ENCODE measurements at regions not wholly inside any gene's neighbourhood (a gene's known extent, or its start where the extent isn't known, plus 50 kb on each side); places are given as distances from the start of the nearest gene placed in this dataset.
A peak's percentile ranks its signal among the peaks of the same experiment; 100 is the strongest.
"Not testable (repeated sequence)": the region's sequence is repeated elsewhere in the genome, so short reads cannot be mapped to it uniquely, and the experiment has no call there.

DNA sequence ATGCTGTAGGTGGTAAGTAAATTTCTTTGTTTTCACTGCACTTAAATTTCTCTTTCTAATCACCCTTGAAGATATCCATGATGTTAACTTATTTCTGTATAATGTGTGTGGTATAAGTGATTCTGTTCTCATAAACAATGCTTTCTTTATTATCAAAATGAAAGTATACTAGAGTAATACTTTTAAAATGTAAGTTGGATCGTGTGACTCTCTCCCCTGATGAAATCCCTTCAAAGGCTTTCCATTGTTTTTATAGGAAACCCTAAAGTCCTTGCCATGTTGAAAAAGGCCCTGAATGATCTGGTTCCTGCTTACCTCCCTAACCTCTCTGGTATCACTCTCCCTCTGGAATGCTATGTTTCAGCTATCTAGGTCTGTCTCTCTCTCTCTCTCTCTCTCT, 191.1 kb upstream of the LHX8 start:
- no peak for DNase-seq (ENCODE audit: low spot score)

DNA sequence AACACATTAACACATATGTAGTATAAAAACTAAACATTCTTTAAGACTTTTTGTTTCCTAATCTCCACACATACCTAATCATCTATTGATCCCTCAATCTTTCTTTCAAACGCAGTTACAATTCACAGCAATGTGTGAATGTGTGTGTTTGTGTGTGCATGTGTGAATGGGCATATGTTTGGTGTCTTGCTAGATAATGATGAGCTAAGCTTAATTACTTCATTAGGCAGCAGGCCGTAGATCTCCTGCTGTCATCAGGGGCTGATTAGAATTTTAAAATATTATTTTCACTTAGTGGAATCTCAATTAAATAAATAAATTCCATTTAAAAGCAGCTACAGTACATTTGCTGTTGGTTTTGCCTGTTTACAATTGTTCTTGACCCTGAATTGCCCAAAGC, 187.8 kb upstream of the LHX8 start:
- DNase-seq (ENCODE audit: low spot score), result no peak

DNA sequence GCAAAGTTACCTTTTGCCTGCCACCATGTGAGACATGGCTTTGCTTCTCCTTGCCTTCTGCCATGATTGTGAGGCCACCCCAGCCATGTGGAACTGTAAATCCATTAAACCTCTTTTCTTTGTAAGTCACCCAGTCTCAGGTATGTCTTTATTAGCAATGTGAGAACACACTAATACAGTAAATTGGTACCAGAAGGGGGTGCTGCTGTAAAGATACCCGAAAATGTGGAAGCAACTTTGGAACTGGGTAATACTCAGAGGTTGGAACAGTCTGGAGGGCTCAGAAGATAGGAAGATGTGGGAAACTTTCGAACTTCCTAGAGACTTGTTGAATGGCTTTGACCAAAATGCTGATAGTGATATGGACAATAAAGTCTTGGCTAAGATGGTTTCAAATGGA, 184.8 kb upstream of the LHX8 start:
- DNase-seq (ENCODE audit: low spot score), result not testable (repeated sequence)

DNA sequence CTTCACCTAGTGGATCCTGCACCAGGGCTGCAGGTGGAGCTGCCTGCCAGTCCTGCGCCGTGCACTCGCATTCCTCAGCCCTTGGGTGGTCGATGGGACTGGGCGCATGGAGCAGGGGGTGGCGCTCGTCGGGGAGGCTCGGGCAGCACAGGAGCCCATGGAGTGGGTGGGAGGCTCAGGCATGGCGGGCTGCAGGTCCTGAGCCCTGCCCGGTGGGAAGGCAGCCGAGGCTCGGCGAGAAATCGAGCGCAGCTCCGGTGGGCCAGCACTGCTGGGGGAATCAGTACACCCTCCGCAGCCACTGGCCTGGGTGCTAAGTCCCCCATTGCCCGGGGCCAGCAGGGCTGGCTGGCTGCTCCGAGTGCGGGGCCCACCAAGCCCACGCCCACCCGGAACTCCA, 182.2 kb upstream of the LHX8 start:
- DNase-seq (ENCODE audit: low spot score), result not testable (repeated sequence)

DNA sequence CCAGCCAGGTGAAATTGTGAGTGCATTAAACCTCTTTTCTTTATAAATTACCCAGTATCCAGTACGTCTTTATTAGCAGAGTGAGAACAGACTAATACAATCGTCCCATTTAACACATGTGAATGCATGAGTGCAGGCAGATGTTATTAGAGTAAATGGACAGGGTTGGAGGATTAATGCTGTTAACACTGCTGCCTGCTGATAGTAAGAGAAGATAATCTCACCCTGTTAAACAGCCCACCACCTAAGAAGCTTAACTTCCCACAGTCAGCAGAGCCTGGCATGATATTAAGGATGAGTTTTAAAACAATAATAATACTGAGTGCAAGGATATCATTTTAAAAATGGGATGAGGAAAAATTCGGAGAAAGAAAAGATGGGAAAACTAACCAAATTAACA, 181.4 kb upstream of the LHX8 start:
- DNase-seq (ENCODE audit: low spot score), result no peak

DNA sequence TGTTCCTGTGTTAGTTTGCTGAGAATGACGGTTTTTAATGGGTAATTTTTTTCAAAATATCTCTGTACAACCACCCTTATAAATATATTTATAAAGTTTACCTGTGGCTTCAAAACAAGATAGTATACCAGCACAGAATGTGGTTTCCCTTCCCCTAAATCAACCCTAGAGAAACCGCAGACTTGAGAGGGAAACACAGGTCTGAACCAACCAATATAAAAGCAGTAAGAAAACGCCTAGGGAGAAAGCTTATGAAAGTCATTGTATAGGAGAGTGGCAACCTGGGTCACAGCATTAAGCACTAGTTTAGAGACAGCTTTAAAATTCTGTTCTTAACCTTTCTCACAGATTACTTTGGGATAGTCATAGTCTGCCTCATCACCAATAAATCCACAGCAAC, 180.6 kb upstream of the LHX8 start:
- DNase-seq (ENCODE audit: low spot score), result peak; percentile 16

DNA sequence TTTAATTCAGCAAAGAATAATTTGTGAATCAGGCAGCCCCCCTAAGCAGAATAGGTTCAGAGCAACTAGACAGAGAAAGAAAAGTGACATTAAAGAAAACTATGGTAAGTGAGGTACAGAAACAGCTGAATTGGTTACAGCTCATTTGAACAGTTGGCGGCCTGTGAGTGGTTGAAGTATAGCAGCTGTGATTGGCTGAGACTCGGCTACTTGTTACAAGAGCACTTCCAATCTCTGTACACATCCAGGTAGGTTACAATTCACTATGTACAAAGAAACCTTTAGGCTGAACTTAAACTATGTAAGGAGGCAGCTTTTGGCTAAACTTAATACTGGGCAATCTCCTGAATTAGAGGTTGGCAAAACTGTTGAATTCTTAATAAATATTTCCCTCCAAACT, 171.1 kb upstream of the LHX8 start:
- no peak for DNase-seq (ENCODE audit: low spot score)

DNA sequence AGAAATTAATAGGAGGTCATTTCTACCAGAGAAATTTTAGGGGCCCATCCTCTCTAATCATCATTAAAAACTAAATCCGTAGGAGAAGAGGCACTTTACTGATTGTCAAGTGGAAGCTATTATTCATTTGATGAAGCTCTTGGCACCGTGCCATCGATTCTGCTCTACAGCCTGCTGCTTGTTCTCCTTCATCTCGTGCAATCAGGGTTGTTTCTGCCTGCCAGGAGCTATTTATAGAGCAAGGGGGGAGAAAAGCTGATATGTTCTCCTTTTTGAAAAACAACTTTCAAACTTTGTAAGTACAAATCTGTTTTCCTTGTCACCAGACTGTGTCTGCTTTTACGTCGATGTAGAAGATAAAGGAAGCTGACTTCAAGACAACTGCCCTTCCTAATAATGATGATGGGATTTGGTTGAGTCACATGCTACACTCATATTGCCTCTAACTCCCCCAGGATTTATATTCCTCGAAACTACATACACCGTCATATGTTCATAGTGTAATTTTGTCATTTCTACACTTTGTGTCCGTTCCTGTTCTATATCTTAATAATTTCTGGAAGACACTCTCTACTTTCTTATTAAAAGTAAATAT, 169.6 kb upstream of the LHX8 start:
- DNase-seq (ENCODE audit: low spot score), result no peak

DNA sequence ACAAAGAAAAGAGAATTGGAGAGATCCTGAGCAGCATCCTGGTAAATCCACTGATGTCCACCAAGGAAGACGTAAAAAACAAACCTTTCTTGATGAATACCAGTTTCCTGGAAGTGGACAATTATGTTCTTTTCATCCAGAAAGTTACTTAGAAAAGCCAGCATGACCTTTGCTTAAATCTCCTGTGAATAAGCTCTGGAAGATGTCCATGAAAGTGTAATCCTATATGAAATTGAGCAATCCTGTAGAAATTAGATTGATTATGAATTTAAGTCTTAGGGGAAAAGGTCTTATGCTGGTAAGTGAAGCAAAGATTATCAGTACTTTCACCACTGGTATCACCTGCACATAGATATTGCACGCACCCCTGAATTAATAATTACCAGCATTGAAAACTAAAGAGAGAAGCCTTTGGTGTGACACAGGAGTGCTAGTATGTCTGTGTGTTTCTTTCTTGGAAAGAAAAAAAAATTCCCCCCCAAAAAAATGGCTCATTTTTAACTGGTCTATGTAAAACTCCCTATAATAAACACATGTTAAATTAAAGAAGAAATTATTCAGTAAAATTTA, 164.5 kb upstream of the LHX8 start:
- no peak for DNase-seq (ENCODE audit: low spot score)

DNA sequence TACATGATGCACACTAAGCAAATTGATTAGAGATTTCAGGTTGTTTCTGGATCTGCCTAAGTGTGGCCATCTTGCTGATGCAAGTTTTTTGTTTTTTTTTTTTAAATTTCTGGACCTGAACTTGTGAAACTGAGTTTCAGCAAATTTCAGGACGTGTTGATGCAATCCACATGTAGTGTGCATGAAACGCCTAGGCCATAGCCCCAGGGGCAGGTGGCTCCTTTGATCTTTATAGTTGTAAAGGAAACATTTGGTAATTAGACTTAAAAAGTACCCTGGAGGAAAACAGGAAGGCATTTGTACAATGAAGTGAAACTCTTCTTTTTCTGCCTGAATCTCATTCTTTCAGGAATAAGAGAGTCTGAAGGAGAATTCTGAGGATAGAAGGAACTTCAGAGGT, 162.2 kb upstream of the LHX8 start:
- DNase-seq (ENCODE audit: low spot score), result no peak

DNA sequence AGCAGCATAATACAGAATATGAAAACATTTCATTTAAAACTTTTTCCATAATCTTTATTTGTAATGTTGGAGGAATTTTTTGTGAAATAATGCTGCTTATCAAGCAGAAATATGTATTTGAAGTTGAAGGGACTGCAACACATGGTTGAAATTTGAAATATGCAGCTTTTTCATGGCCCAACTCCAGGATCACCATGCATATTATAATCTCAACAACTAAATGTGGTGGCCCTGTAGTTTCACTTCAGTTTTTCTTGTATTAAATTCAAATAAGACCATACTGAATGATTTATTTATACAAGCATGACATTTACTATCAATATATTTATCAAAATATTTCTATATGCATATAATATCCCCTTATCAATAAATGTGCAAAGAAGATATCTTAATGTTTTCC, 157.7 kb upstream of the LHX8 start:
- no peak for DNase-seq (ENCODE audit: low spot score)

DNA sequence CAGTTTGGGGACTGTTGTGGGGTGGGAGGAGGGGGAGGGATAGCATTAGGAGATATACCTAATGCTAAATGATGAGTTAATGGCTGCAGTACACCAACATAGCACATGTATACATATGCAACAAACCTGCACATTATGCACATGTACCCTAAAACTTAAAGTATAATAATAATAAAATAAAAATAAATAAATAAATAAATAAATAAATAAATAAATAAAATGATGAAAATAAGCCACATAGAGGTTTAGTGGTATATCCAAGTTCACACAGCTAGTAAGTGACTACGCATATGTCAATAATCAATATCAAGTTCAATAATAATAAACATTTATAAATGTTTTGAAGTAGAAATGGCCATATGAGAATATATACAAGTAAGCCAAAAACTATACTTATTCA, 141.7 kb upstream of the LHX8 start:
- not testable (repeated sequence) for DNase-seq (ENCODE audit: low spot score)

DNA sequence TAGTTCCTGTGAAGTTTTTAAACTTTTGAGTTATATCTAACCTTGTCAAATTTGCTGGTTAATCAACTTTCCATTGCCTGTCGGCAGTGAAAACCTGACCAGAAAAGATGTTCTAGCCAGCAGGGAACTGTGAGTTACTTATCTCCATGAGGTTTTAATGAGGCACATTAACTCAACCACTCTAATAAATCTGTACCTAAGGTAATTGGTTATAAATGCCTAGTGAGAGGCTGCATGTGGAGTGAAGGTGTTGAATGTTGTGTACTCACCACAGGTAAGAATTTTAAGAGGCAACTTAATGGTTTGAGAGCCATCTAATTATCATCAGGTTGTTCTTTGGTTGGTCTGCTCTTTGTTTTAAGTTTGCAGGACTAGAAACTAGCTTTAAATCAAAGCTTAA, 138.4 kb upstream of the LHX8 start:
- no peak for DNase-seq (ENCODE audit: low spot score)

DNA sequence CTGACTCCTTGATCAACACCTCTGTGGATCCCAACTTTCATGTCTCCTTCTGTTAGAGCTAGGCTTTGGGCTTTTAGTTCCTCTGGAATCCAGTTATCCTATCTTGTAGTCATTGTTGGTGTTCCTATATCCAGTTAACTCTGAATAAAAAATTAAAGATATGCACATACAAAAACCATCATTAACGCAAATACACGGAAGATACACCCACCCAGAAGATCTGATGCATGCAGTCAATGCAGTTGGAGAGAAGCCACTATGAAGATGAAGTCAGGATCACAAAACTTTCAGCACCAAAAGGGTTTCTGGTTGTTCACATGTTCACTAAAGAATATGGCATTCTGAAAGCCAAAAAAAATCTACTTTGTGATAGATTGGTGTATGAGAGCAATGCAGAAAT, 123.6 kb upstream of the LHX8 start:
- no peak for DNase-seq (ENCODE audit: low spot score)

DNA sequence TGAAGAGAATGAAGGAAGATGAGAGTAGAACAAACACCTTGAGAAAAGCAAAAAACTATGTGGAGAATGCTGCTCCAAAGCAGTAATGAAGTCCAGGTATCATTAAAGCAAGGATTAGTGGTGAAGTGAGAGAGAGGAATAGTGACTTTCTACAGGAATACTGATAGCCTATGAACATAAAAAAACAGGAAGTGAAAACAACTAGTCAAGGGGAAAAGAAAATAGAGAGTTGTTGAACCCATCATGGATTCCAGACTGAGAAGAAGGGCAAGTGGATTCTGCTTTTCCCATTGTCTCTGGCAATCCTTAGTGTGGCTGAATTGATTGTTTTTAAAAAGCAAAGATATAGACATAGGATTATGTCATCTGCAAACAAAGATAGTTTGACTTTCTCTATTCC, 119.9 kb upstream of the LHX8 start:
- no peak for DNase-seq (ENCODE audit: low spot score)

DNA sequence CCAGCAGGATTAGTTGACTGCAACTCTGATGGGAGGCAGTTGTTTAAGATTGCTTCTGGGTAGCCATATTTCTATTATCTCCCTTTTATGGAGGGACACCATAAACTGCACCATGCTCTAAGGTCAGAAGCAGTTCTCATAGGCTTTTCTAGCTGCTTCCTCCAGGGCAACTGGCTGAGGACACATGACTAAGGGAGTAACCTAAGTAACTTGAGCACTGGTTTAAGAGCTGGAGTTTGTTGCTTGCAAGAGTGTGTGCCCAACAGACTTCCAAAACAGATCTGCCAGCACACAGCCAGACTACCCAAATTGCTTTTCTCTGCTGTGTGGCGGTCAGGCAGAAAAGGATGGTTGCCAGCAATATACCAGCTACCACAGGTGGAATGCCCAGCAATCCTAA, 111.2 kb upstream of the LHX8 start:
- no peak for DNase-seq (ENCODE audit: low spot score)

DNA sequence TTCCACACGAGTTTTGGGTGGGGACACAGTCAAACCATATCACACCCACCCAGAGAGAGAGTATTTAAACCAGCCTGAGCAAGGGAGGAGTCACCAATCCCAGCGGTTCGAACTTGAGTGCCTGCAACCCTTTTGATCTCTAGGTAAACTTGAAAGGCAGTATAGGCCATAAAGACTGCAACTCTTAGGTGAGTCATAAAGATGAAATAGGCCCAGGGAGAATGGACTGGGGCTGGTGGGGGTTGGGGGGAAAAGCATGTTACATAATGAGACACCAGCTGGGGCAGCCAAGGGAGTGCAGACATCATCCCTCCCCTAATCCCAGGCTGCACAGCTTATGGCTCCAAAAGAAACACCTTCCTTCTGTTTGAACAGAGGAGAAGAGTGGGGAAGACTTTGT, 99.8 kb upstream of the LHX8 start:
- DNase-seq (ENCODE audit: low spot score), result no peak

DNA sequence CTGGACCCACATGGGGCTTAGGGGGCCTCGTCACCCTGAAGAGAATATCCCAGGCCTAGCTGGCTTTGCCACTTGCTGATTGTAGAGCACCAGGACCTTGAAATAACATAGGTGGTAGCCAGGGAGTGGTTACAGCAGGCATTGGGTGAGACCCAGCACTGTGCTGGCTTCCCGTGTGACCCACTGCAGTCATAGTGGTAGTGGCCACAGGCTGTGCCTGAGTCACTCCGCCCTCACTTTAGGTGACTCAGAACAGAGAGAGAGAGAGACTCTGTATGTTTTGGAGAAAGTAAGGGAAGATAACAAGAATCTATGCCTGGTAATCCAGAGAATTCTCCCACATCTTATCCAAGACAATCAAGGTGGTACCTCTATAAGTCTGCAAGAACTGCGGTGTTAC, 98.7 kb upstream of the LHX8 start:
- DNase-seq (ENCODE audit: low spot score), result no peak

DNA sequence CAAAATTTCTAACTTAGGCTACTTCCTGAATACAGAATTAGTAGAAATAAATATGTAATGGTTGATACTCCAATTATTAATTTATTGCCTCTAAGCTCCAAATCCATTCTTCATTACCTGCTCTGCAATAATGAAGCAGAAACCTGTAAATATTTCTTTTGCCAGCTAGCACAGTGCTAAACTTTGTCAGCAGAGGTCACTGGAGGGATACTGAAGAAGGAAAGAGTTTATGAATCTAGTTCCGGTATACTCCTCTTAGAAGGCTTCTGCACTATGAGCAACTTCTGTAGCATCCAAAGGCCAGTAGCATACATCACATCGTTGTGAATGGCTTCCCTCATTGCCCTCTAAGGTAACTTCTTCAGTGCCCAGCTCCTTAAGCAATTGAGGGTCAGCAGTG, 81.0 kb upstream of the LHX8 start:
- DNase-seq (ENCODE audit: low spot score), result no peak

DNA sequence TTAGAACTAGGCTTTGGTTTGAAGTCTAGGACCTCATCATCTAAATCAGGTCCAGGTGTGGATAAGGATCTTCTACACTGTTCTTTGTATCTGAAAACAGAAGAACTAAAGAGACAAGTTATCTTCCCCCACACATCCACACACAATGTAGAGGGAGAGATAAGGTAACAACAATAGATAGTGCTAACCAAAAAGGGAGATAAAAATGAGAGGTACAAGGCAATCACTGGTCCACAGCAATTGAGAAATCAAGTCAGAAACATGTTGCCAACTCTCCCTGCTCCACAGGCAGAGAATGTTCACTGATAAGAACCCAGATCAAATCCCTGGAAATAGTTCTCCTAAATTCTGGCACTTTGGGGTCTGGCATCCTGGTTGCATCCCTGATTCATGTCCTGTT, 75.8 kb upstream of the LHX8 start:
- DNase-seq (ENCODE audit: low spot score), result no peak

DNA sequence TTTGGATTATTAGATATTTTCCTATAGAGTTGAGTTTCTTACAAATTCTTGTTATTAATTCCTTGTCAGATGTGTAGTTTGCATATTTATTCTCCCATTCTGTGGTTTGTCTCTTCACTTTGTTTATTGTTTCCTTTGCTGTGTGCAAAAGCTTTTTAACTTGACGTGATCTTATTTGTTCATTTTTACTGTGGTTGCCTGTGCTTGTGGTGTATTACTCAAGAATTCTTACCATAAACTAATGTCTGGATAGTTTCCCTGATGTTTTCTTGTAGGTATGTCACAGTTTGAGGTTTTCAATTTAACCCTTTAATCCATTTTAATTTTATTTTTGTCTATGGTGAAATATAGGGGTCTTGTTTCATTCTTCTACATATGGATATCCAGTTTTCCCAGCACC, 72.1 kb upstream of the LHX8 start:
- DNase-seq (ENCODE audit: low spot score), result no peak

DNA sequence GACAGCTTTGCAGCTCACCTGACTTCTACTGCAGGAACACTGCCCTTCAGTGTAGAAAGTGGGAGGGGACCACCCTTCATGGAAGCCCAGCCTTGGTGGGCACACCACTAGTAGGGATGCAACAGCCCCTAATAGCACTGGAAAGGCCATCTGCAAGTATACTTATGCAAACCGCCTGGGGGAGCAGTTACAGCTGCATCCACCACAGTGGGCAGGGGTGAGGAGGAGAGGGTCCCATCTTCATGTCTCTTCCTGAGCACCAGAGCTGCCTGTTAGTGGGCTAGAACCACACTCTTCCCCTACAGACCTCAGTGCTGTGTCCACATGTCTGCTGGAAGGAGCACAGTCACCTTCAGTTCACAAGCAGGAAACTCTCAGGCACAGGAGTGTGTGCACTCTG, 66.2 kb upstream of the LHX8 start:
- DNase-seq (ENCODE audit: low spot score), result no peak

DNA sequence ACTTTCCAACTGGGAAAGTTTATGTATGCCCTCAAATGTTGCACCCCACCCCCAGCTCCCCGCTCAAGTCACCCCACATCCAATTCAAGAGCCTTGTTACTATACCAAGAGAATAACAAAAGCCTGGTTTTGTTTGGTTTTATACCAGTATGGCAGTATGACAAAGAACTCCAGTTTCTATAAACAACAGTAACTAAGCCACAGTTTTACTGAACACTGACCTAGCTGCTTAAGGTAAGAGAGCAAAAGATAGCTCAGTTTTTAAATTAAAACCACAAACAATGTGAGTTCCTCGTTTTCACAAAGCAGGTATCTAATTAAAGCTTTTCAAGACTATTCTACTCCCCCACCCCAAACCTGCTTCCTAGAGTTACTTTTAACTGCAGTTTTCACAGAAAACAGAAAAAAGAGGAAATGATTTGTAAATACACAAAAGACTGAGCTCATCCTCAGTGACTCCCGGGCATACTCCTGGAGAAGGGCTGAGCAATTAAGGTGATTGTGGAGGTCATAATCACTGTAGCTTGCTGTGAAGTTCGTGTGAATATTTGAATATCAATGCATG, 59.3 kb upstream of the LHX8 start:
- DNase-seq (ENCODE audit: low spot score), result no peak

DNA sequence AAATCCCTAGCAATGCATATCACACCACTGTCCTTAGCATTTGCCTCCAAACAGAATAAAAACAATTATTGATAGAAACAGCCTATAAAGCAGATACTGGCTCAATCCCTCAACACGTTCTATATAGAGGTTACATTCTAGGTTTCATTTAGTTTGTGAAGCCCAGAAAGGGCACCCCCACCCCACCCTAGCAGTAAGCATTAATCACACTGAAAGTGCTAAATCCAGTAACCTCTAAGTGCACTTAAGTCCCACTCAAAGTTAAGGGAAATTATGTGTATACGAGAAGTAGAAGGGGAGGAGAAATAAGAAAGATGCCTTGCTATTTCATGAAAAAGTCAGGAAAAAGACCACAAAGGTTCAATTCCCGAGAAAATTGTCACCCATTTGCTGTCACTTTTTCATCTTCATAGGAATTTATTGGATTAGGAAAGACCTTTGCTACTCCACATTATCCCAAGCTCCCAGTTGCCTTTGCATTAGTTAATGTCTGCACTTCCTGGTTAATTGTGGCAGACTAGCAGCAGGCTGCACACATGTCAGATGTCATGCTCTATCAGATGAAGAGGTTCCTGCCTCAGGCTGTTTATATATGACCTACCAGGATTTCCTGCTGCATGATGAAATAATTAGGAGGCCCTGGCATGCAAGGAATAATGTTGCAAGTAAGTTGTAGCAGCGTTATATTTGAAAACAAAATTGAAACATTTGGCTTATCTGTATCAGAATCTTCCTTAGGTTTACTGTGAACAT, 54.5 kb upstream of the LHX8 start:
- DNase-seq (ENCODE audit: low spot score), result no peak
